Adrenal gland (tissue), 9 donors: ENCODE measurements at regions not wholly inside any gene's neighbourhood (a gene's known extent, or its start where the extent isn't known, plus 50 kb on each side); places are given as distances from the start of the nearest gene placed in this dataset.

Source experiments
- DNase-seq, 7 donors: peaks; one replicate each; pipeline ENCODE4 v3.0.0-alpha.2; 2019 to 2020
- H3K27ac ChIP-seq, 5 donors: fragments of 200-600 bp; sonication (generic) in 4 of 5; 1 replicate in 3 of 5; 2 replicates in 2 of 5; pipeline versions ENCODE4 v1.5.1 to v1.8.0; 2016 to 2020; ENCODE audit warnings: mild to moderate bottlenecking in 1 of 5
- H3K27me3 ChIP-seq: fragments of 200-600 bp; 2 replicates; pipeline ENCODE4 v1.8.0; 2021
- H3K36me3 ChIP-seq, 2 donors: fragments of 200-600 bp; replicated peaks in 1 of 2; 1 replicate in 1 of 2; 2 replicates in 1 of 2; pipeline versions ENCODE4 v1.5.1 to v1.8.0; 2018 to 2022
- H3K4me1 ChIP-seq, 2 donors: fragments of 200-600 bp; replicated peaks in 1 of 2; 1 replicate in 1 of 2; 2 replicates in 1 of 2; pipeline versions ENCODE4 v1.5.1 to v1.8.0; 2018 to 2021
- H3K4me3 ChIP-seq, 4 donors: fragments of 200-600 bp; sonication (generic) in 3 of 4; one replicate each; pipeline ENCODE4 v1.5.1; 2016 to 2018
- H3K9me3 ChIP-seq, 3 donors: fragments of 200-600 bp; sonication (generic) in 1 of 3; replicated peaks in 1 of 3; 1 replicate in 2 of 3; 2 replicates in 1 of 3; pipeline versions ENCODE4 v1.5.1 to v1.8.0; 2016 to 2021
- CTCF ChIP-seq, 6 experiments: fragments of 450-650 bp in 4 of 6; fragments of 200-600 bp in 2 of 6; sonication (generic) in 1 of 6; IDR thresholded peaks; 1 replicate in 5 of 6; 2 replicates in 1 of 6; pipeline versions ENCODE4 v1.5.1 to v1.8.0; 2016 to 2021; ENCODE audit warnings: antibody characterized with exemption in 6 of 6, mild to moderate bottlenecking in 2 of 6, moderate library complexity in 1 of 6
- POLR2A ChIP-seq, 2 donors: fragments of 450-650 bp; IDR thresholded peaks; one replicate each; pipeline ENCODE4 v1.6.1; 2017; ENCODE audit warnings: antibody characterized with exemption in 2 of 2, mild to moderate bottlenecking in 2 of 2, moderate library complexity in 1 of 2
- WGBS, 4 donors: extraction: QIAGEN DNeasy Blood & Tissue Kit in 2 of 4; methylation state at CpG; one replicate each; pipeline versions ENCODE4 v1.1.5 to v1.1.7; 2013 to 2017; 5-methylcytosine and 5-hydroxymethylcytosine counted together
- intact Hi-C, 2 donors: fragments of 100-400 bp; cut with DNase I; formaldehyde crosslinking; loops; one replicate each; pipeline versions ENCODE4 v1.14.1 to v1.15.0; 2022 to 2023
- donor health status: healthy with polysubstance abuse.
- donor health status: Bipolar disorder and iron deficiency.
- donor health status: DM: yes; HTN: yes; CAD: no.
- donor health status: DM: no; HTN: no; CAD: no.
- donor health status: DM: no; HTN: no; CAD: no.

DNA sequence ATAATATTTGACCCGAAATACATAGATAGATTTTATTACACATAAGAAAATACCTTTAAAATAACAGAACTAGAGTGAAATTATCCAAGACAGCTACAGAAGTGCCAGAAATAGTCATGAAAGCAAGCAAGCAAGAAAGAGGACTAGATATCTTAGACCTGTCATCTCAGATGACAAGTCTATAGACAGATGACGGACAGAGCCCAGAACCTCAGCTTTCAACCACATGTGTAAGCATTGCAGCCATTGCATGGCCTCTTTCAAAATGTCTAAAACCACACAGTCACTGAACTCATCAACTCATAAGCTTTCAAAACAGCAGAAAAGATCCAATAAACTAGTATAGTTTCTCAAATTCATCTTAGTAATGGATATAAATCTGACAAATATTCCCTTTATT lies 59.8 kb upstream of the FHIT start:
- no peaks in the 10 kb centered on the region for H3K4me1 ChIP-seq
- no peaks in the 10 kb centered on the region for H3K36me3 ChIP-seq
- no peak overlapping the region for H3K27ac ChIP-seq
- TF ChIP-seq CTCF (IDR thresholded peaks at IDR 0.05) (no peak), POLR2A (IDR thresholded peaks at IDR 0.05) (no peak)
- intact Hi-C loops: no loop called here
- 68 to 82% (median 80%) methylated on average over 2 of the region's 2 CpGs for WGBS, 4 donors
- H3K9me3 ChIP-seq: no peaks in the 10 kb centered on the region
- H3K27me3 ChIP-seq: no peaks in the 10 kb centered on the region
- no peak for DNase-seq
- no peak overlapping the region for H3K4me3 ChIP-seq

DNA sequence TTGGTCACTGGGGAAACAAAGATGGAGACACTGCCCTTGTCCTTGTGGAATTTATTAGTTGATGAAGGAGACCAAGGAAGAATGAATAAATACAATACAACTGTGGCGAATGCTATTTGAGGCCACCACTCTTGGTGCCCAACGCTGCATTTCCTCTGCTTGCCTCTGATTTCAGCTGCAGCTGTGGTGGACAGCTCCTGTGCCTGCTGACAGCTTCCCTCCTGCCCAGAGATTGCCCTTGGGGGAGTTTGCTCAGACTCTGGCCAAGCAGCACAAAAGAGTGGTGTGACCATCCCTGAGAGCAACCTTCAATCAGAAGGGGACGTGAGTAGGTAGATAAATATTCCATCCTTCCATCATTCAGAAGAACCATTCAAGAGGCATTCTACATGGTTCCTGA lies 64.6 kb upstream of the FHIT start:
- WGBS, 4 donors: 17 to 38% (median 30%) methylated on average over 3 of the region's 3 CpGs
- peak in 6 of 7 donors; percentile 21 to 34 (median 28) for DNase-seq

DNA sequence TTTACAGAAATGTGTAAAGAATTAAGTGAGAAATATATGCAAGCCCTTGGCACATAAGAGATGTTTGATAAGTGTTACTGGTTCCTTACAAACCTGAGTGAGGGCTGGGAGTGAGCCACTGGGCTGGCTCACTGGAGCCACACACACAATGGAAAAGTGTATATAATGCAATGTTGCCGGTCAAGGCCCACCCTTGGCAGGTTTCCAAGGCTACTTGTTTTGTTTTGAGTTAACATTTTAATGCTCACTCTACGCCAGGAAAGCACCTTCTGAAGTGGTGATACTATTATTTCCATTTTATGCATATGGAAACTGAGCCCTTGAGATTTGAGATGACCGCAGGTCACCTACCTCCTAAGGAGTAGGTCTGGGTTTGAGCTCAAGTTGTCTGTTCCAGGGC lies 71.8 kb upstream of the FHIT start:
- intact Hi-C loops: no loop called here
- TF ChIP-seq POLR2A (IDR thresholded peaks at IDR 0.05) (no peak), CTCF (IDR thresholded peaks at IDR 0.05) (no peak)
- WGBS, 4 donors: 61 to 67% (median 61%) methylated on average over 3 of the region's 3 CpGs

More for the DNA sequence above, 64.6 kb upstream of the FHIT start:
- no peaks in the 10 kb centered on the region for H3K27me3 ChIP-seq
- intact Hi-C loops: no loop called here
- H3K36me3 ChIP-seq: no peaks in the 10 kb centered on the region
- H3K4me1 ChIP-seq: no peaks in the 10 kb centered on the region
- TF ChIP-seq CTCF (IDR thresholded peaks at IDR 0.05) (no peak), POLR2A (IDR thresholded peaks at IDR 0.05) (no peak)
- no peaks in the 10 kb centered on the region for H3K9me3 ChIP-seq
- no peak overlapping the region for H3K27ac ChIP-seq
- H3K4me3 ChIP-seq: no peak overlapping the region

GRCh38 chr3:61331929-61332552 lies 80.8 kb upstream of the FHIT start:
- TF ChIP-seq POLR2A (IDR thresholded peaks at IDR 0.05): no peak
- TF ChIP-seq CTCF (IDR thresholded peaks at IDR 0.05): no peak
- H3K4me3 ChIP-seq: no peak overlapping the region
- H3K4me1 ChIP-seq: no peaks in the 10 kb centered on the region
- DNase-seq: no peak
- intact Hi-C loops: no loop called here
- H3K36me3 ChIP-seq: no peaks in the 10 kb centered on the region
- WGBS, 4 donors: 83 to 89% (median 84%) methylated on average over 5 of the region's 5 CpGs
- H3K9me3 ChIP-seq: no peaks in the 10 kb centered on the region
- no peak overlapping the region for H3K27ac ChIP-seq
- peaks cover 6% of the 10 kb centered on the region for H3K27me3 ChIP-seq

More for the DNA sequence above, 71.8 kb upstream of the FHIT start:
- Histone ChIP-seq H3K36me3 (no peaks in the 10 kb centered on the region), H3K9me3 (no peaks in the 10 kb centered on the region), H3K27ac (no peak overlapping the region), H3K4me3 (no peak overlapping the region), H3K27me3 (no peaks in the 10 kb centered on the region), H3K4me1 (no peaks in the 10 kb centered on the region)
- no peak for DNase-seq
